HG03039 (cell line): ENCODE measurements at regions not wholly inside any gene's neighbourhood (a gene's known extent, or its start where the extent isn't known, plus 50 kb on each side); places are given as distances from the start of the nearest gene placed in this dataset.
A peak's percentile ranks its signal among the peaks of the same experiment; 100 is the strongest.

Source experiments
- ATAC-seq: cut with Tn5 transposase; IDR thresholded peaks from one replicate; pipeline ENCODE4 v1.9.1; 2021; ENCODE audit warnings: mild to moderate bottlenecking, moderate library complexity; ENCODE audit not compliant: unreplicated experiment

GRCh38 chr6:138692058-138692977 is 81.3 kb upstream of the CCDC28A start:
- peak; percentile 55 for ATAC-seq

GRCh38 chr6:138692978-138693909 is 80.3 kb upstream of the CCDC28A start:
- ATAC-seq: peak; percentile 56

DNA sequence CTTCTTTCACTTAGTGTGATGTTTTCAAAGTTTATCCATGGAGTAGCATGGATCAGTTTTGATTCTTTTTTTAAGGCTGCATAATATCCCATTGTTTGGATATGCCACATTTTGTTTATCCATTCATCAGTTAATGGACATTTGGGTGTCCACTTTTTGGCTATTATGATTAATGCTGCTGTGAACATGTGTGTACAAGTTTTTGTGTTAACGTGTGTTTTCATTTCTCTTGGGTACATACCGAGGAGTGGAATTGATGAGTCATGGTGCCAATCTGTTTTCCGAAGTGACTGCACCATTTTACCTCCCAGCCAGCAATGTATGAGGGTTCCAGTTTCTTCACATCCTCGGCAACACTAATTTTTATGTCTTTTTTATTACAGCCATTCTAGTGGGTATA is 78.4 kb upstream of the CCDC28A start:
- no peak for ATAC-seq

GRCh38 chr6:138714493-138714892 is 59.1 kb upstream of the CCDC28A start:
- no peak for ATAC-seq

DNA sequence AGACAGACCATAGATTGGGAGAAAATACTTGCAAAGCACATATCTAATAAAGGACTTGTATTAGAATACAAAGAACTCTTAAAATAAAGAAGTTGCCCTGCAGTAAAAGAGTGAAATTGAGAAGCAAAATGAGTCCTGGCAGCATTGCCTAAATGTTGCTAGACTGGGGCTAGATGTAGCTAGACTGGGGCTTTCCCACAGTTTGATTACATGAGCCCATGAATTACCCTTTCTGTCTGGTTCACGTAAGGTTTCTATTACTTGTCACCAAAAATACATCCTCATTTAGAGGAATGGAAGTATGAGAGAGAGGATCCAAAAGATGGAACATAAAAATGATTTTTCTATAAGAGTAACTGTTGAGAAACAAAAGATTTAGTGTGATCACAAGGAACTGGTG is 57.6 kb upstream of the CCDC28A start:
- ATAC-seq: no peak

GRCh38 chr6:138716971-138717665 is 56.5 kb upstream of the CCDC28A start:
- no peak for ATAC-seq

GRCh38 chr6:138719011-138719635 is 54.4 kb upstream of the CCDC28A start:
- no peak for ATAC-seq

GRCh38 chr6:138719744-138720143 is 53.8 kb upstream of the CCDC28A start:
- ATAC-seq: no peak

DNA sequence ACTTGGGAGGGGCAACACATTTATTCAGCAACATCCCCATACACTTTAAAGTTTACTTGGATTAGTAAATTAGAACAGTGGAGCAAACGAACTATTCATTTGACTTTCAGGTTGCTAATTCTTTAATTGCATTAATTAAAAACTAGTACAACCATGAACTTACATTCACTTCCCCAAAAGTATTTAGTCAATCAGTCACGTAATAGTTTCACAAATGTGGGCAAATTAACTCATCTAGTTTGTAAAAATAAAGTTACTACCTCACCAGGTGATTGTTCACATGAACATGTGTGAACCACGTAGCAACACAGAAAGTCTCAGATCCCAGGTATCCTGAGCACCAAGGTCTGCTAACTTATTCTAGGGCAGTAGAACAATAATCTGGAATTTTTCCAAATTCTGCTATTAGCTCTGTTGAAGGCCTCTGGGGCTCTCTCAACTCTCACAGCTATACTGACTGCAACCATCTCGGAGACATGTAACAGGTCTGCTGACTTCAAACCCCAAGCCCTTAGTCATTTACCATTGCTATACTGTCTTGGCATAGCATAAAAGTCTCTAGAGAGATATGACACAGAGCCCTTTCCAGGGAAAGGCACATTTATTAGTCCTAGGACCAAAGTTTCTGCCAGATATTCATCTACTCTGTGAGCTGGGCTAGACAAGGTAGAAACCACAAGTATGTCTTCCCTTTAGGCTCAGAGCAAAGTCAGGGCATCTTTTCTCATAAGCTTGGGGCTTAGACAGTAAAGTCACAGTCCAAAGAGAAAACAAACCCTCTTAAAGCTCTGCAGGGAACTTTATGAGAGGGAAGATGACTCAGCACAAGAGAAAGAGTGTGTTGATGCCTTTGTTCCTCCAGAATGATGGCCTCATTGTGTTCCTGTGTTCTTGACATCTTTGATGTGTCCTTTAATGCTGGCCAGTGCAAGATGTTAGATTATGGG is 50.9 kb upstream of the CCDC28A start:
- ATAC-seq: no peak
